HL-60 (cell line): ENCODE measurements at regions not wholly inside any gene's neighbourhood (a gene's known extent, or its start where the extent isn't known, plus 50 kb on each side); places are given as distances from the start of the nearest gene placed in this dataset.

ENCODE experiments used
- DNase-seq, 2 experiments: peaks; one replicate each; pipeline ENCODE4 v3.0.0-alpha.2; 2010 to 2020; ENCODE audit warnings: low read depth in 1 of 2, low spot score in 1 of 2
- H3K27ac ChIP-seq: fragments of 250-450 bp; sonication (Bioruptor Pico); replicated peaks from 2 replicates; pipeline ENCODE4 v1.5.1; 2020; ENCODE audit warnings: mild to moderate bottlenecking, moderate library complexity
- H3K27me3 ChIP-seq: fragments of 250-450 bp; sonication (Bioruptor Pico); 2 replicates; pipeline ENCODE4 v1.5.1; 2021; ENCODE audit warnings: mild to moderate bottlenecking, moderate library complexity; ENCODE audit not compliant: insufficient read depth, poor library complexity, severe bottlenecking
- H3K4me3 ChIP-seq: replicated peaks from 2 replicates; pipeline ENCODE4 v1.5.1; 2011; ENCODE audit warnings: mild to moderate bottlenecking, control low read depth, low read length; ENCODE audit not compliant: insufficient read depth
- GABPA ChIP-seq: IDR thresholded peaks from 2 replicates; pipeline ENCODE4 v1.6.1; 2012; ENCODE audit warnings: low read depth
- POLR2AphosphoS5 ChIP-seq: IDR thresholded peaks from 2 replicates; pipeline ENCODE4 v1.6.1; 2012; ENCODE audit warnings: low read depth
- SPI1 ChIP-seq: IDR thresholded peaks from 2 replicates; pipeline ENCODE4 v1.6.1; 2012; ENCODE audit warnings: low read depth, mild to moderate bottlenecking, borderline replicate concordance
- TF ChIP-seq, protein P1 (sequence below): IDR thresholded peaks from 2 replicates; pipeline ENCODE4 v1.6.1; 2012; ENCODE audit warnings: low read depth; ENCODE audit not compliant: insufficient replicate concordance
- TF ChIP-seq, protein P2 (sequence below): IDR thresholded peaks from one replicate; pipeline ENCODE4 v1.5.1; 2011; ENCODE audit warnings: low read length, control low read depth, inconsistent platforms; ENCODE audit not compliant: insufficient read depth

DNA sequence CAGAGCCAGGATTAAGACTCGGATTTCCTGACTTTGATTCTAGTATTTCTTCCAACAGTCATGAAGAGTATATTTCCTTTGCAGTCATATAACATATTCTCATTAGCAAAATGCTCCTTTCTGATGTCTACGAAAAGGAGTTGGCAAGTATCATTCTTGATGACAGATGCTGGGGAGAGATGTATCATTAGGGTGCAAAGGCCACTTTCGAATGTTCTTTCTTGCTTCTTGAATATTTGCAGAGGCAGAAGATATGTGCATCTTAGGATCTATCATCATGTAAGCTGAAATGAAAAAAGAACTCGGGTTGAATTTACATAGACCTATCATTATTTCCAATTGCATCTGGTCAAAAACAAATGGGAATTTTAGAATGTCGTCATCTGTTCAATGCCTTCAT, 294.4 kb downstream of the BAMBI start:
- no peak overlapping the region for H3K4me3 ChIP-seq
- no peaks in the 10 kb centered on the region for H3K27me3 ChIP-seq
- TF ChIP-seq GABPA (no peak), POLR2AphosphoS5 (no peak), SPI1 (no peak)
- TF ChIP-seq, protein P1, sequence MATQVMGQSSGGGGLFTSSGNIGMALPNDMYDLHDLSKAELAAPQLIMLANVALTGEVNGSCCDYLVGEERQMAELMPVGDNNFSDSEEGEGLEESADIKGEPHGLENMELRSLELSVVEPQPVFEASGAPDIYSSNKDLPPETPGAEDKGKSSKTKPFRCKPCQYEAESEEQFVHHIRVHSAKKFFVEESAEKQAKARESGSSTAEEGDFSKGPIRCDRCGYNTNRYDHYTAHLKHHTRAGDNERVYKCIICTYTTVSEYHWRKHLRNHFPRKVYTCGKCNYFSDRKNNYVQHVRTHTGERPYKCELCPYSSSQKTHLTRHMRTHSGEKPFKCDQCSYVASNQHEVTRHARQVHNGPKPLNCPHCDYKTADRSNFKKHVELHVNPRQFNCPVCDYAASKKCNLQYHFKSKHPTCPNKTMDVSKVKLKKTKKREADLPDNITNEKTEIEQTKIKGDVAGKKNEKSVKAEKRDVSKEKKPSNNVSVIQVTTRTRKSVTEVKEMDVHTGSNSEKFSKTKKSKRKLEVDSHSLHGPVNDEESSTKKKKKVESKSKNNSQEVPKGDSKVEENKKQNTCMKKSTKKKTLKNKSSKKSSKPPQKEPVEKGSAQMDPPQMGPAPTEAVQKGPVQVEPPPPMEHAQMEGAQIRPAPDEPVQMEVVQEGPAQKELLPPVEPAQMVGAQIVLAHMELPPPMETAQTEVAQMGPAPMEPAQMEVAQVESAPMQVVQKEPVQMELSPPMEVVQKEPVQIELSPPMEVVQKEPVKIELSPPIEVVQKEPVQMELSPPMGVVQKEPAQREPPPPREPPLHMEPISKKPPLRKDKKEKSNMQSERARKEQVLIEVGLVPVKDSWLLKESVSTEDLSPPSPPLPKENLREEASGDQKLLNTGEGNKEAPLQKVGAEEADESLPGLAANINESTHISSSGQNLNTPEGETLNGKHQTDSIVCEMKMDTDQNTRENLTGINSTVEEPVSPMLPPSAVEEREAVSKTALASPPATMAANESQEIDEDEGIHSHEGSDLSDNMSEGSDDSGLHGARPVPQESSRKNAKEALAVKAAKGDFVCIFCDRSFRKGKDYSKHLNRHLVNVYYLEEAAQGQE, result no peak
- TF ChIP-seq, protein P2, sequence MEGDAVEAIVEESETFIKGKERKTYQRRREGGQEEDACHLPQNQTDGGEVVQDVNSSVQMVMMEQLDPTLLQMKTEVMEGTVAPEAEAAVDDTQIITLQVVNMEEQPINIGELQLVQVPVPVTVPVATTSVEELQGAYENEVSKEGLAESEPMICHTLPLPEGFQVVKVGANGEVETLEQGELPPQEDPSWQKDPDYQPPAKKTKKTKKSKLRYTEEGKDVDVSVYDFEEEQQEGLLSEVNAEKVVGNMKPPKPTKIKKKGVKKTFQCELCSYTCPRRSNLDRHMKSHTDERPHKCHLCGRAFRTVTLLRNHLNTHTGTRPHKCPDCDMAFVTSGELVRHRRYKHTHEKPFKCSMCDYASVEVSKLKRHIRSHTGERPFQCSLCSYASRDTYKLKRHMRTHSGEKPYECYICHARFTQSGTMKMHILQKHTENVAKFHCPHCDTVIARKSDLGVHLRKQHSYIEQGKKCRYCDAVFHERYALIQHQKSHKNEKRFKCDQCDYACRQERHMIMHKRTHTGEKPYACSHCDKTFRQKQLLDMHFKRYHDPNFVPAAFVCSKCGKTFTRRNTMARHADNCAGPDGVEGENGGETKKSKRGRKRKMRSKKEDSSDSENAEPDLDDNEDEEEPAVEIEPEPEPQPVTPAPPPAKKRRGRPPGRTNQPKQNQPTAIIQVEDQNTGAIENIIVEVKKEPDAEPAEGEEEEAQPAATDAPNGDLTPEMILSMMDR, result no peak
- H3K27ac ChIP-seq, result no peak overlapping the region
- no peak for DNase-seq

DNA sequence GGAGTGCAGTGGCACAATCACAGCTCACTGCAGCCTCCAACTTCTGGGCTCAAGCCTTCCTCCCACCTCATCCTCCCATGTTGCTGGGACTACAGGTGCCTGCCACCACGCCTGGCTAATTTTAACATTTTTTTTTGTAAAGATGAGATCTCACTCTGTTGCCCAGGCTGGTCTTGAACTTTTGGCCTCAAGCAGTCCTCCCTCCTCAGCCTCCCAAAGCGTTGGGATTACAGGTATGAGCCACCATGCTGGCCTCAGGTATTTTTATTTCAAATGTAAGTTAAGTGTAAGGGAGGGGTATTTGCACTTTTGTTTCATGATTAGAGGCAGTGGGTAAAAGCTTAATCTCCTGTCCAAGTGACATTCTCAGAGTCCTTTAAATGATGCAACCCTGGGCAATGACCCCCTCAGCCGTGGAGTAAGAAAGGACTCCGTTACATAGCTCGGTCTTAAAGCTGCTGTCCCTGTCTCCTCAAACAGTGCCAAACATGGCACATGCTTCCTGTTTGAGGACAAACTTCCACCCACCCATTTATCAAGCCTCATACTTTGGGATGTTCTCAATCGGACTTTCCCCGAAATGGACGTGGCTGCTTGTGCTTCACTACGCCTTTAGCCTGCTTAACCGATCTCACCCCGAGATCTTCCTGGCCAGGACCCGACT, 296.1 kb downstream of the BAMBI start:
- no peak overlapping the region for H3K27ac ChIP-seq
- DNase-seq, result no peak
- no peaks in the 10 kb centered on the region for H3K27me3 ChIP-seq
- H3K4me3 ChIP-seq, result no peak overlapping the region
- TF ChIP-seq, protein P2, result no peak
- no peak for TF ChIP-seq POLR2AphosphoS5
- TF ChIP-seq, protein P1, result no peak
- no peak for TF ChIP-seq SPI1
- no peak for TF ChIP-seq GABPA

DNA sequence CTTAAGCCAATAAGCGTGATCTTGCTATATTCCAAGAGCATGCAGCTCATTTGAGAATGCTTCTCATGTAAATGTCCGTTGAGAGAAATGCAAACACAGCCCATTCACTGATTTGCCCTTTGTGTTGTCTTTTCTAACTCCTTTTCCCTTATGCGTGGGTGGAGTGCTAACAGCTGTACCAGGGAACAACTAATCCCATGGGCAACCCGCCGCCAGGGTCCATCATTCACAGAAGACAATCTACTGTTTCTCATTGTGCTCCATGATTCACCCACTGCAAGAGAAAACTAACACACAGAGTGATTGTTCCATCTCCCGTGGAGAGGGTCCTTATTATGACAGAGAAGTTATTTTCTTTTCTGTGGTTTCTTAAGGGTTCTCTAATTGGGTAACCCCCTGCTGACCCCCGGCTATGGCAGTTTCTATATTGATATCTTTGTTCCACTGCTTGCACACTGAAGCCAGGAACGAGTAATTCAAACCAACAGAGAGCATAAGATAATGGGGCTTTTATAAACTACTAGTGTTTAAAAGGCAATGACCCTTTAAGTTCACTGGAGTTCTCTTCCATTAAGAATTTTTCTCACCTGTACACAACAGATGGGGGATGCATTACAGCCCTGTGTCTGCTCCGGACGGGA, 298.7 kb downstream of the BAMBI start:
- DNase-seq, result no peak
- no peak overlapping the region for H3K27ac ChIP-seq
- H3K27me3 ChIP-seq, result no peaks in the 10 kb centered on the region
- no peak for TF ChIP-seq GABPA
- no peak for TF ChIP-seq POLR2AphosphoS5
- TF ChIP-seq, protein P1, result no peak
- no peak for TF ChIP-seq SPI1
- TF ChIP-seq, protein P2, result no peak
- no peak overlapping the region for H3K4me3 ChIP-seq
